Activated CD8-positive, alpha-beta memory T cell treated with anti-CD3 and anti-CD28 coated beads for 4 hours (primary cell): ENCODE measurements at regions not wholly inside any gene's neighbourhood (a gene's known extent, or its start where the extent isn't known, plus 50 kb on each side); places are given as distances from the start of the nearest gene placed in this dataset.

Source experiments
- DNase-seq, 2 donors: peaks; one replicate each; pipeline ENCODE4 v3.0.0-alpha.2; 2020; ENCODE audit warnings: low read depth in 2 of 2

DNA sequence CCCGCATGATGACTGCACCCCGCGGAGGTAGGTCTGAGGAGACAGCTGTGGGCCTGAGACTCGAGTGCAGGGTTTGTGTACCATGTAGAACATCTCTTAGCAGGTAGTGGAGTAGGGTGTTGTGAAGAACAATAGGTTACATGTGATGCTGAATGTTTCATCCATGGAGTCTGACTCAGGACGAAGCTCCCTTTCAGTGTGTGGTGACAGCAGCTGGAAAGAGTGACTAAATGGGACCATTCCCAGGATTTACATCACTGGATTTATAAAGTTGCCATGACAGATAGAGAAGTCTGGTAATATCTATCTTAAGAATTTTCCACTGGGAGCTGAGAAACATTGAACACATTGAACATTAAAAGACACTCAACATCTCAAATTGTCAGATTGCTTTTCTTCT, 259.6 kb upstream of the RGS6 start:
- DNase-seq, result no peak

GRCh38 chr14:71675126-71675899, 256.9 kb upstream of the RGS6 start:
- no peak for DNase-seq

GRCh38 chr14:71675900-71676287, 256.3 kb upstream of the RGS6 start:
- no peak for DNase-seq

GRCh38 chr14:71680736-71681387, 251.4 kb upstream of the RGS6 start:
- no peak for DNase-seq

DNA sequence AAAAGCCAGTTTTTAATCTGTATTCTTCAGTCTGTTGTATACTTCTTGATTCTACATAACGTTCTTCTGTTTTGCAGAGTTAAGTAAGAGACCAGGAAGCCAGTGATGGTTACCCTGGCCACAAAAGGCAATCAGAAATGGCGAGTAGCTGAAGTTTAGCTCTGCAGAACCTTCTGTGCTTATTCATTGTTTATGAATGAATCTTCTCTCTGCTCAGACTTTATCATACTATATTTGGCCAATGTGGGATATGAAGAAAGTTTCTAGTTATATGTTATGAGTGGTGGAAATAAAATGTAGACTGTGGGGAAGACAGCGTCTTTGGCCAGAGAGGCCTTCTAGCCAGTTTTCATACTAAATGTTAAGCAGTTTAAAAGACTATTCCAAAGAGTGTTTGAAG, 249.9 kb upstream of the RGS6 start:
- no peak for DNase-seq

DNA sequence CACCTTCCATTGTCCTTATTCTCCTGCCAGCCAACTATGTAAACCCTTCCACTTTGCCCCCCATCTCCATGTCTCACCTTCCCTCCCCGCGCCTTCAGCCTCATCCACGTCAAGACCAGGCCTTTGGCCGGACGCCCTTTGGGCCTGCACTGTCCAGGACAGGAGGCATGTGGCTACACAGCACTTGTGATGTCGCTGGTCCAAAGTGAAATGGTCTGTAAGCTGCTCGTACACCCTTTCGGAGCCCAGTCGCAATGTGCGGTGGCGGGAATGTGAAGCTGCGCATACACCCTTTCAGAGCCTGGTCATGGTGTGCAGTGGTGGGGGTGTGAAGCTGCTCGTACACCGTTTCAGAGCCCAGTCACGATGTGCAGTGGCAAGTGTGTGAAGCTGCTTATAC, 247.9 kb upstream of the RGS6 start:
- DNase-seq, result no peak

DNA sequence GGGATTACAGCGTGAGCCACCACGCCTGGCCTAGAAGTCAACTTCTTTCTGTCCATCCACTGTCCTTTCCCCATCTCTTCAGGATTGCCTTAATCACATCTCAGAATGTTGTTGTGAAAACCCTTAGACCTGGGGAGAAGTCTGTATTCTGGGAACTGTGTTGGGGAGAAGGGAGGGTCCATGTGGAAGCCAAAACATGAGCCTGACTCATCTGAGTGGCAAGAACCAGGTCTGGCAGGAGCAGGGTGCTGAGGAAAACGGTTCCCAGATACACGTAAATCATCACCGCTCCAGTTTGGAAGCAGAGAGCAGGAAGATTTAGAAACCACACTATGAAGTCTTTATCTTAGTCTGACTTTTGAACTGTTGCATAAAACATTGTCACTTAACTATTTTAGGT, 245.6 kb upstream of the RGS6 start:
- no peak for DNase-seq

DNA sequence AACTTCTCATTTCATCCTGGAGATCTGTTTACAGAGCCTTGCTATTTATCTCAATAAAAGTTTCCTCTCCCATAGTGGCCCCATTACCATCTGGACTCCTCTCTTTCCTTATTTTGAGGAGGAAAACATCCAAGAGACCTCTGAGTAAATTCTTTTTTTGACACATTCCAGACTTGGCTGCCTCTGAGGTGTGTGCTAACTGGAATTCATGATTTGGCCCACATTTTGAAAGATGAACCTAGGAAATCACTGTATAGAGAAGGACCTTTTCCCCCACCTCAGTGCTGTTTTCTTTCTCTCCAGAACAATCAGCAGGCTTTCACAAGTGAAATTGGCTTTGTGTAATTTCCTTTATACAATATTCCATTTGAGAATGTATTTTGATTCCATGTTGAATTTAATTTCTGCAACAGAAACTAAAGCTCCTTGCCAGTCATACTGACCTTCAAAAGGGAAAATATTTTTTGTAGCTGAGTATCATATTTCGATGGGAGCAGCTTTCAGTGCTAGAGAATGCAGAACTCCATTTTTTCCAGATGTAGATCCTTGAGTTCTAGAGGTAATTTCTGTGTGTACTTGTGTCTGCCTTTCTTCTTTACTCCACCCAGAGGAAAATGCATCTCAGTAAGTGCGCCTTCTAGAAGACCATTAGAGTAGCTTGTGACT, 244.9 kb upstream of the RGS6 start:
- DNase-seq, result no peak

GRCh38 chr14:71688576-71688975, 243.7 kb upstream of the RGS6 start:
- no peak for DNase-seq

GRCh38 chr14:71690478-71690877, 241.8 kb upstream of the RGS6 start:
- no peak for DNase-seq

- no peak for DNase-seq
Measured at GRCh38 chr14:71692496-71692895, 239.7 kb upstream of the RGS6 start.

GRCh38 chr14:71693381-71693780, 238.8 kb upstream of the RGS6 start:
- DNase-seq, result no peak

GRCh38 chr14:71694591-71695530, 237.4 kb upstream of the RGS6 start:
- DNase-seq, result no peak

DNA sequence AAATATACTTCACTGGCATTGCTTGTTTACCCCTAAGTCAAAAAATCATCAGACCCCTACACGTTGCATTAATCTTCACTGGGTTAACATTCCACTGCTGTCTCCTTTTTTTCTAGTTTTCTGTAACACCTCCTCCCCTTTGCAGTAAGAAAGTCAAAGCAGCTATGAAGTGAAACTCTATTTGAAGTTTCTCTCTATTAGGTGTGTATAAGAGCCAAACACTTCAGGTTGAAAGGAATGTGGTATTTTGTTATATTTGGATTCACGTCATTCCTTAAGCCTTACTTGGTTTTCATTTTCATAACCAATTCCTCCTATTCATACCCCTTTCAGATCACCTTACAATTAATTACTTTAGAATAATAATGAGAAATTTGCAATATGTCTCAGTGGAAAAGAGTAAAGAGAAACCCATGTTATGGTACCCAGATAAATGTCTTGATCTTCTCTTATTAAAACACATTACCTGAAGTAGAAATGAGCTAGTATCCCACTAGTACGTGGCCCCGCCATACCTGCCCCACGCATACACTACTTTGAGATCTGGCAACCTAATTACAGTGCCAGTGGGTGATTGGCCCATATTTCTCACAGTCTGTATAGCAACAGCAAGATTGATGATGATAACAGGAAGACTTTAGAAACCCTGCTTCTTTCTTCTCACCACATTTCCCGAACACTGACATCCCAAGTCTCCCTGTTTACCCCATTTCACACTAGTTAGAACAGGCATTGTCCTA, 236.4 kb upstream of the RGS6 start:
- no peak for DNase-seq

DNA sequence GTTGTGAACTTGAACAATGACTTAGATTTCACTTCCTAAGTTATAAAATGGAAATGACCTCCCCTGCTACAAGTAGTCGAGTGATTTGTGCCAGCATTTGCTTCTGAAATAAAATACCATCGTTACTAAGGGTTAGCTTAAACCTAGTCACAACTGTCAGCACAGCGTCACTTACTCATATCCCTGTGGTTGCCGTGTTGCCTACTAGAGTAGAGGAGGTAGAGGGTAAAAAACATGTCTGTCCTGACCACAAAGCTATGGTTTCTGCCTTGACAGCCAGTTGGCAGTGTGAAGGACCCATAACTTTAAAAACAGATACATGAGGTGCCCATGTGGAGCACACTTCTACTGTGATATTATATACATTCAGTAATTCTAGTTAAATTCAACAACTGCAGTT, 234.2 kb upstream of the RGS6 start:
- DNase-seq, result no peak

- DNase-seq, result no peak
Measured at GRCh38 chr14:71698673-71699072, 233.6 kb upstream of the RGS6 start.

DNA sequence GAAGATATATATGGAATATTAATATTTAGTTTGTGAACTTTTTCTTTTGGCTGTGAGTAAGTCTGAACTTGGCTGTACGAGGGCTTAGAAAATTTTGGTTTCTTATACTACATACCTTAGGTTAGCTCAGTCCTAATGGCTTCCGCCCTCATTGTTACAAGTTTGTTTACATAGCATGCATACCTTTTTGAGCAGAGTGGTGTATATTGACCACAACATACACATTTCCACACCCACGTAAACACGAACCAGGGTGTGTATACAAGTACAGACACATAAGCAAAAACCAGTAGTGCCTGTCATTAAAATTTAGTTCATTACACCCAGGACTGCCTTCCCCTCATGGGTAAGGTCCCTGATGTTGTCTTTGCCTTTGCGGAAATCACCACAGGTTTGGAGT, 230.2 kb upstream of the RGS6 start:
- no peak for DNase-seq

GRCh38 chr14:71702786-71703185, 229.4 kb upstream of the RGS6 start:
- no peak for DNase-seq

- DNase-seq, result no peak
Measured at GRCh38 chr14:71703477-71703876, 228.8 kb upstream of the RGS6 start.

DNA sequence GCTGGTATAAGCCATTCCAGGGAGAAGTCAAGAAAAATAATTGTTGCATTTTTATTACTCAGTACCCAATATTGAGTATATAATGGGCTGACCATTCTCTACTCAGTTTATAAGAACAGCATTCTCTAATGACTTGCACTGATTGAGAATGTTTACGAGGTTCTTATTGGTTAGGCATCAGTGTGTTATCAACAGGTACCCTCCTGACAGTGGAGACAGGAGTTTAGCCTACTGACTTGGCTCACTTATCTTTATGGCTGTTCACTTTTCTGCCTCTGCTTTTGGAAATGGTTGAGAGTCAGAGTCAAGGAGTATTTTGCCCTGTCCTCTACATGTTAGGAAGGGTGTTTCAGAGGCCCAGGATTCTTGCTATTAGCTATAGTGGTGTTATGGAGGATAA, 228.0 kb upstream of the RGS6 start:
- DNase-seq, result no peak

DNA sequence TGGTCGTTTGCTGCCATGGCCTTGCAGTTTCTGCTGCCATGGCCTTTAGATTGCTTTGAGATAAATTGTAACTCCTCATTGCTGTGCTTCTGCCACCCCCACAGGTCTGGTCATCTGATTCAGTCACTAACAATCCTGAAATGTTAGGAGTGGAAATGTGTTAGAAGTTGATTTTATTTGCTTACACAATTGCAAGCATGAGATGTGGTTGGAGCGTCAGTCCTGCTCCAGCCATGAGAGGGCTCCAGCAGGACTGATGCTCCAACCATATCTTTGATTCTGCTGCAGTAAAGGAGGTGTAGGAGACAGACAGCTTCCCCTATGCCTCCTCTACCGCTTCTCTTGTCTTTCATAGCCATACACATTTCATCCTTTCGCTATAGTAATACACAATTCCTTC, 226.8 kb upstream of the RGS6 start:
- DNase-seq, result no peak
